ENCODE measurements at regions not wholly inside any gene's neighbourhood (a gene's known extent, or its start where the extent isn't known, plus 50 kb on each side); places are given as distances from the start of the nearest gene placed in this dataset.

GRCh38 chr13:112185466-112185865 lies 118.5 kb downstream of the SOX1 start:
- Histone ChIP-seq H3K4me1 (no peaks in the 10 kb centered on the region), H3K36me3 (no peaks in the 10 kb centered on the region), H3K27ac (no peak overlapping the region), H3K4me3 (no peak overlapping the region), H3K9me3 (no peaks in the 10 kb centered on the region), H3K27me3 (peaks cover 0 to 13% of the 10 kb centered on the region in 2 donors)
- peak in 1 of 2 donors; percentile 32 for DNase-seq
- intact Hi-C loops (cut with DNase I; ENCODE audit: low total_unique reads), result no loop called here
- no peak for TF ChIP-seq CTCF (IDR thresholded peaks at IDR 0.05)

DNA sequence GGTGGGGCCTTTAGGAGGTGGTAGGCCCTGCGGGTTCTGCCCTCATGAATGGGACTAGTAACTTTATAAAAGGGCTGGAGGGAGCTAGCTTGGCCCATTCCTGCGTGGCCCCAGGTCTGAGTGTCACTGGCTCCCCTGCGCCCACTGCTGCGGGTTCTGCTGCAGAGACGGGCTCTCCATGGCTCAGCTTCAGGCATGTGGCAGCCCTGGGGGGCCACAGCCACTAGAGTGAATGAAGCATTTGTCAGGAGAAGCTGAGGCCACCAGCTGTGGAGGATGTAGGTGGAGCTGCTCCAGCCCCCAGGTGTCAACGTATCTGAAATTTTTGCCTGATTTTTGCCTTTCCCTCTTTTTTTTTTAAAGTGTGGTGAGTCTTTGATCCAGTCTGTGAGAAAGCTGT lies 119.1 kb downstream of the SOX1 start:
- Histone ChIP-seq H3K27ac (no peak overlapping the region), H3K27me3 (peaks cover 0 to 13% of the 10 kb centered on the region in 2 donors), H3K36me3 (no peaks in the 10 kb centered on the region), H3K4me1 (no peaks in the 10 kb centered on the region), H3K9me3 (no peaks in the 10 kb centered on the region), H3K4me3 (no peak overlapping the region)
- DNase-seq, result peak in 1 of 2 donors; percentile 31
- no peak for TF ChIP-seq CTCF (IDR thresholded peaks at IDR 0.05)
- intact Hi-C loops (cut with DNase I; ENCODE audit: low total_unique reads), result no loop called here

DNA sequence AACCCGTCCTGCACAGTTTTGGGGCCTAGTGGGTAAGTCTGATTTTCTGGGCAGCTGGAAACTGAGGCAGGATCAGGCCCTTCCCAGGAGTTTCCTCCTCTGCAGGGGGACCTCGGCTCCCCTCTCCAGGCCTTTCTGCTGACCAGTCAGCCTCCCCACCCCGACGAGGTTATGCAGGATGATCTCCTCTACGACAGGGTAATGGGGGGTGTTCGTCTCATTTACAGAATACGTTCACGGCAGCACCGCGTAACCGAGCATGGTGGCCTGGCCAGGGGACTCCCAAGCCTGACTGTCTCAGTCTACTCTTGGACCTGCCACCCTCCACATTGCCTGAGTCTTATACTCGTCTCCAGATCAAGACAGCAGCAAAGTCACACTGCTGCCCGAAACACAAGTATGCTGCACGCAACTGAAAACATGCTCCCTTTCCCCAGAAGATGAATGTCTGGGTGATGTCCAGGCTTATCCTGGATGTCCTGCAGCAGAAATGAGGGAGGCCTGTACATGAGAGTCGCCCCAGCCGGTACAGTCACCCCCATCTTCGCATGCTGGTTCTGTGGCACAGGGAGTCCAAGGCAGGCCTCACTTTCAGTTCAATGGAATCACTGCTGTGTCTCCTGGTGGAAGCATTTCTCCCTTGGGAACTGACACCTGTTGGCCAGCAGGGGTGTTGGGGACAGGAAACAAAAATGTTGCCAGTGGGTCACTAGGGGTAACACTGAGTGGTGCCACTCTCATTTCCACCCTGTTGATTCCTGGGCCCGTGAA lies 120.8 kb downstream of the SOX1 start:
- no peak for TF ChIP-seq CTCF (IDR thresholded peaks at IDR 0.05)
- peaks cover 0 to 4% of the 10 kb centered on the region in 2 donors for H3K27me3 ChIP-seq
- no peak overlapping the region for H3K4me3 ChIP-seq
- intact Hi-C loops (cut with DNase I; ENCODE audit: low total_unique reads), result no loop called here
- peak in 1 of 2 donors; percentile 46 for DNase-seq
- H3K4me1 ChIP-seq, result no peaks in the 10 kb centered on the region
- H3K27ac ChIP-seq, result no peak overlapping the region
- no peaks in the 10 kb centered on the region for H3K36me3 ChIP-seq
- H3K9me3 ChIP-seq, result no peaks in the 10 kb centered on the region

- no peak overlapping the region for H3K27ac ChIP-seq
- no peaks in the 10 kb centered on the region for H3K9me3 ChIP-seq
- H3K27me3 ChIP-seq, result peaks cover 0 to 4% of the 10 kb centered on the region in 2 donors
- no peaks in the 10 kb centered on the region for H3K4me1 ChIP-seq
- DNase-seq, result peak in 1 of 2 donors; percentile 24
- no peak overlapping the region for H3K4me3 ChIP-seq
- H3K36me3 ChIP-seq, result no peaks in the 10 kb centered on the region
- TF ChIP-seq CTCF (IDR thresholded peaks at IDR 0.05), result no peak
- intact Hi-C loops (cut with DNase I; ENCODE audit: low total_unique reads), result no loop called here
Observed at GRCh38 chr13:112188298-112188610, 121.3 kb downstream of the SOX1 start.

GRCh38 chr13:112193463-112194166 lies 126.7 kb downstream of the SOX1 start:
- no peak for TF ChIP-seq CTCF (IDR thresholded peaks at IDR 0.05)
- Histone ChIP-seq H3K36me3 (no peaks in the 10 kb centered on the region), H3K27me3 (peaks cover 0 to 12% of the 10 kb centered on the region in 2 donors), H3K4me3 (no peak overlapping the region), H3K27ac (no peak overlapping the region), H3K9me3 (no peaks in the 10 kb centered on the region), H3K4me1 (no peaks in the 10 kb centered on the region)
- peak in 1 of 2 donors; percentile 40 for DNase-seq
- intact Hi-C loops (cut with DNase I; ENCODE audit: low total_unique reads), result no loop called here

Measured in tibial artery (tissue), 4 donors.